GM23248 (cell line): ENCODE measurements at regions not wholly inside any gene's neighbourhood (a gene's known extent, or its start where the extent isn't known, plus 50 kb on each side); places are given as distances from the start of the nearest gene placed in this dataset.

ENCODE experiments used
- DNase-seq: peaks from one replicate; pipeline ENCODE4 v3.0.0-alpha.2; 2015
- H2AFZ ChIP-seq: fragments of 200-600 bp; sonication (generic); 2 replicates; pipeline ENCODE4 v1.6.1; 2016; ENCODE audit warnings: antibody characterized with exemption
- H3F3A ChIP-seq: fragments of 200-600 bp; sonication (generic); 2 replicates; pipeline ENCODE4 v1.6.1; 2016; ENCODE audit warnings: mild to moderate bottlenecking, antibody characterized with exemption, mixed run types; ENCODE audit not compliant: insufficient read depth
- H3K27ac ChIP-seq: fragments of 200-600 bp; sonication (generic); 2 replicates; pipeline ENCODE4 v1.5.1; 2016; ENCODE audit warnings: mild to moderate bottlenecking
- H3K27me3 ChIP-seq: fragments of 200-600 bp; sonication (generic); replicated peaks from 2 replicates; pipeline ENCODE4 v1.6.1; 2016; ENCODE audit warnings: mild to moderate bottlenecking; ENCODE audit not compliant: insufficient read depth
- H3K36me3 ChIP-seq: fragments of 200-600 bp; sonication (generic); 2 replicates; pipeline ENCODE4 v1.6.1; 2016; ENCODE audit warnings: low read depth, mild to moderate bottlenecking
- H3K4me1 ChIP-seq: fragments of 200-600 bp; sonication (generic); 2 replicates; pipeline ENCODE4 v1.6.1; 2016; ENCODE audit warnings: mild to moderate bottlenecking; ENCODE audit not compliant: insufficient read depth
- H3K4me2 ChIP-seq: fragments of 200-600 bp; sonication (generic); one replicate; pipeline ENCODE4 v1.6.1; 2016; ENCODE audit warnings: mild to moderate bottlenecking; ENCODE audit not compliant: unreplicated experiment
- H3K4me3 ChIP-seq: fragments of 200-600 bp; sonication (generic); 2 replicates; pipeline ENCODE4 v1.5.1; 2016; ENCODE audit warnings: mild to moderate bottlenecking
- H3K79me2 ChIP-seq: fragments of 200-600 bp; sonication (generic); 2 replicates; pipeline ENCODE4 v1.6.1; 2016; ENCODE audit warnings: mild to moderate bottlenecking; ENCODE audit not compliant: insufficient read depth
- H3K9ac ChIP-seq: fragments of 200-600 bp; sonication (generic); 2 replicates; pipeline ENCODE4 v1.6.1; 2016; ENCODE audit warnings: mild to moderate bottlenecking
- H3K9me2 ChIP-seq: fragments of 200-600 bp; sonication (generic); 2 replicates; pipeline ENCODE4 v1.6.1; 2016; ENCODE audit warnings: mixed run types, mild to moderate bottlenecking, moderate library complexity; ENCODE audit not compliant: insufficient read depth
- H3K9me3 ChIP-seq: fragments of 200-600 bp; sonication (generic); one replicate; pipeline ENCODE4 v1.6.1; 2017; ENCODE audit warnings: low read depth
- H4K20me1 ChIP-seq: fragments of 200-600 bp; sonication (generic); 2 replicates; pipeline ENCODE4 v1.6.0; 2016; ENCODE audit not compliant: insufficient read depth
- EZH2 ChIP-seq: fragments of 200-600 bp; sonication (generic); IDR thresholded peaks from 2 replicates; pipeline ENCODE4 v1.6.1; 2018; ENCODE audit warnings: antibody characterized with exemption, mild to moderate bottlenecking; ENCODE audit not compliant: insufficient read depth, poor library complexity, severe bottlenecking
- EZH2phosphoT487 ChIP-seq: fragments of 200-600 bp; sonication (generic); IDR thresholded peaks from 2 replicates; pipeline ENCODE4 v1.6.1; 2018; ENCODE audit warnings: antibody characterized with exemption, moderate library complexity, mild to moderate bottlenecking, low read depth; ENCODE audit not compliant: insufficient read depth
- WGBS, 2 experiments: methylation state at CpG; one replicate each; pipeline ENCODE4 v1.1.6; 2015 to 2017; ENCODE audit warnings: low lambda C conversion rate in 2 of 2, low coverage in 1 of 2; ENCODE audit errors: missing lambda C conversion rate in 2 of 2; 5-methylcytosine and 5-hydroxymethylcytosine counted together
- in situ Hi-C: fragments of 300-500 bp; cut with MboI; formaldehyde crosslinking; loops from 2 replicates; pipeline ENCODE4 v1.15.0; 2020

DNA sequence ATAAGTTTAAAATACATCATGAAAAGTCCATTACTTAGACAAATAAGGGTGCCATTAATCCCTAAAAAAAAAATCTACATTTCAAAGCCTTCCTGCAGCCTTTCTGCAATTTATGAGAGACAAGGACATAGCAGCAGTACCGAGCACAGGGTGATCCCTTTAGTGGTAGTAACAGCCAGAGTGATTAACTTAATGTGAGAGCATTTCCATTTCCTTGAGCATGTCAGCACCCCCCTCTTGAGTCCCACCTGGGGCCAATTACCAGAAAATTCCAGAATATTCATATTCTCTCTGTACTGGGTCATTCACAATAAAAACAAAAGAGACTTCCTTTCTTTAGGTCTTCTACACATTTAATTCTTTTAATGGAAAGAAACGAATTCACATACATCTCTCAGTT, 546.9 kb upstream of the CCDC54 start:
- TF ChIP-seq EZH2 (no peak), EZH2phosphoT487 (no peak)
- Histone ChIP-seq H3K4me2 (no peak overlapping the region), H3K27me3 (no peaks in the 10 kb centered on the region), H3K4me1 (peaks cover 32% of the 10 kb centered on the region), H4K20me1 (no peaks in the 10 kb centered on the region), H3F3A (peaks cover 14% of the 10 kb centered on the region), H3K9me3 (no peaks in the 10 kb centered on the region), H3K4me3 (no peak overlapping the region), H3K79me2 (no peaks in the 10 kb centered on the region), H3K9ac (no peak overlapping the region), H2AFZ (peak overlapping the region; percentile 41; the same call in 1 of the 2 replicates), H3K36me3 (no peaks in the 10 kb centered on the region), H3K9me2 (no peaks in the 10 kb centered on the region), H3K27ac (no peak overlapping the region)
- no peak for DNase-seq
- 72% methylated on average over 2 of the region's 2 CpGs for WGBS, 2 experiments
- in situ Hi-C loops = no loop called here

DNA sequence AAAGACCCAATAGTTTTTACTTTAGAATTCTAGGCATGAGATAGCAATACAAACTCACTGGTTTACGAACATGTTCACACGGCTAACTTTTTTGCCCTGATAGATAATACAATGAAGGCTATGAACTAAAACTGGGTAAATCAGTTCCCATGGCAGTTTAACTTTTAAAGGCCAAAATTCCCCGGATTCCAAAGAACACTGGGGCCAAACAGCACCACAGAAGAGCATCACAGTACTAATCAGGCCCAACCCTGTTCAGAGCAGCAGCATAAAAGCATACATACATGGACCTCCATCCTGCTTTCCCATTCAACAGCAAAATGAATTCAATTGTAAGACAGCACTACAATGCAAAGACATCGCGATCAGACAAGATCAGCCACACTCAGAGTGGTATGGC, 540.3 kb upstream of the CCDC54 start:
- Histone ChIP-seq H2AFZ (peak overlapping the region; percentile 31; the same call in 1 of the 2 replicates), H3K27me3 (no peaks in the 10 kb centered on the region), H3K4me2 (no peak overlapping the region), H3K9me2 (no peaks in the 10 kb centered on the region), H3K36me3 (no peaks in the 10 kb centered on the region), H4K20me1 (no peaks in the 10 kb centered on the region), H3K27ac (no peak overlapping the region), H3K79me2 (no peaks in the 10 kb centered on the region), H3K9ac (no peak overlapping the region), H3K4me3 (no peak overlapping the region), H3K9me3 (no peaks in the 10 kb centered on the region), H3F3A (0 out of 2 replicates have a peak, but pooled peaks cover 4% of the 10 kb centered on the region), H3K4me1 (peaks cover 5% of the 10 kb centered on the region; the same call in 1 of the 2 replicates)
- 86 to 91% methylated on average over 5 of the region's 5 CpGs for WGBS, 2 experiments
- in situ Hi-C loops = no loop called here
- TF ChIP-seq EZH2phosphoT487 (no peak), EZH2 (no peak)
- DNase-seq = no peak

DNA sequence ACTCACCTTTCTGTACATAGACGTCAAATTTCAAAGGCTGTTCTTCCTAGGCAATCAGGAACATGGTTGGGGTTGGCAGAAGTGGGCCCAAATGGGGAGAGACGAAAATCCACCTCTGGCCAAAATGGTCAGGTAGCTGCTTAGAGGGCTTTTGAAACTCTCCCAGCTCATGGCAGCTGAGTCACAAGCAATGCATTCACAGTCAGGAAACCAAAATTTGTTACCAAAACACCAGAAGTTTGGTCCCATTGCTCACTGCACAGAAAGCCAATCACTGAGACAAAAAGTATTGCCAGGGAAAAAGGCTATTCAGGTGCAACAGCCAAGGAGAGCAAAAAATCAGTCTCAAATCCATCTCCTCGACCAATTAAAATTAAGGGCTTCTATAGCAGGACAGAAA, 539.6 kb upstream of the CCDC54 start:
- Histone ChIP-seq H2AFZ (no peak overlapping the region), H3K36me3 (no peaks in the 10 kb centered on the region), H3K4me1 (peaks cover 5% of the 10 kb centered on the region; the same call in 1 of the 2 replicates), H3K4me3 (no peak overlapping the region), H3K9ac (no peak overlapping the region), H3F3A (0 out of 2 replicates have a peak, but pooled peaks cover 4% of the 10 kb centered on the region), H3K9me2 (no peaks in the 10 kb centered on the region), H3K9me3 (no peaks in the 10 kb centered on the region), H3K79me2 (no peaks in the 10 kb centered on the region), H3K27me3 (no peaks in the 10 kb centered on the region), H4K20me1 (no peaks in the 10 kb centered on the region), H3K27ac (no peak overlapping the region), H3K4me2 (no peak overlapping the region)
- WGBS, 2 experiments = 88 to 93% methylated on average over 3 of the region's 3 CpGs
- in situ Hi-C loops = no loop called here
- no peak for DNase-seq
- TF ChIP-seq EZH2 (no peak), EZH2phosphoT487 (no peak)

DNA sequence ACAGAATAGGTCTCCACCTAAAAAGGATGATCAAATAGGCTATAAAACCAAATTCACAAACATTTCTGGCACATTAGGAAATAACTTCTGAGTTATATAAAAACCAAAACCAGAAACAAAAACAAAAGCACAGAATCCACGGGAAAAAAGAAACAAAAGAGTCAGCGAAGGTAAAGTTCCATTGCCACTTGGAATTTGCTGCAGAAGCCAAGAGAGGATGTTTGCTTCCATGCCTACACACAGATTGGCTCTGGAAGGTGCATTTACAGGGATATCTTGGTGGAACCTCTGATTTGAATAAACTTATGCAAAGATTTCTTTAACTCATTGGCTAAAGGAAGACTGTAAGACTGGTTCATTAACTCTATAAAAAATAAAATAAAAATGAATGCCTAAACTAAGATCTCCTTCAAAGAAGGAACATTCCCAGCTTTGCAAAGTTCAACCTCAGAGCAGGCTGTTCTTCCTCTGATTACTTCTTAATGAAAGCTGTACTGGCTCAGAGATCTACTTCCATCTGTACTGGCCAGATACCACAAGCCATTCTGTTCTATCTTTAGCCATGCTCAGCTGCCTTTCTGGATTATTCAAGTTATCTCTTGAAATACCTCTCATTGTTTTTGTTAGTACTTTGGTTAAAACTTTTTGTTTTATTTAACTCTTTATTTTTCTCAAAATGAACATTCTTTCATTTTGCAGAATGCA, 537.5 kb upstream of the CCDC54 start:
- Histone ChIP-seq H3K4me2 (no peak overlapping the region), H3K9me3 (no peaks in the 10 kb centered on the region), H3F3A (0 out of 2 replicates have a peak, but pooled peaks cover 4% of the 10 kb centered on the region), H3K36me3 (no peaks in the 10 kb centered on the region), H3K9ac (no peak overlapping the region), H3K9me2 (no peaks in the 10 kb centered on the region), H3K27me3 (no peaks in the 10 kb centered on the region), H3K4me3 (no peak overlapping the region), H2AFZ (peak overlapping the region; percentile 68), H3K4me1 (peaks cover 5% of the 10 kb centered on the region; the same call in 1 of the 2 replicates), H3K27ac (no peak overlapping the region), H4K20me1 (no peaks in the 10 kb centered on the region), H3K79me2 (no peaks in the 10 kb centered on the region)
- DNase-seq = peak; percentile 3
- 25 to 26% methylated on average over 2 of the region's 2 CpGs for WGBS, 2 experiments
- TF ChIP-seq EZH2phosphoT487 (no peak), EZH2 (no peak)
- in situ Hi-C loops = no loop called here
